HCEC 1CT (cell line): ENCODE measurements at regions not wholly inside any gene's neighbourhood (a gene's known extent, or its start where the extent isn't known, plus 50 kb on each side); places are given as distances from the start of the nearest gene placed in this dataset.
"Not testable (repeated sequence)": the region's sequence is repeated elsewhere in the genome, so short reads cannot be mapped to it uniquely, and the experiment has no call there.

Experiments
- DNase-seq: peaks from one replicate; pipeline ENCODE4 v3.0.0-alpha.2; 2017

DNA sequence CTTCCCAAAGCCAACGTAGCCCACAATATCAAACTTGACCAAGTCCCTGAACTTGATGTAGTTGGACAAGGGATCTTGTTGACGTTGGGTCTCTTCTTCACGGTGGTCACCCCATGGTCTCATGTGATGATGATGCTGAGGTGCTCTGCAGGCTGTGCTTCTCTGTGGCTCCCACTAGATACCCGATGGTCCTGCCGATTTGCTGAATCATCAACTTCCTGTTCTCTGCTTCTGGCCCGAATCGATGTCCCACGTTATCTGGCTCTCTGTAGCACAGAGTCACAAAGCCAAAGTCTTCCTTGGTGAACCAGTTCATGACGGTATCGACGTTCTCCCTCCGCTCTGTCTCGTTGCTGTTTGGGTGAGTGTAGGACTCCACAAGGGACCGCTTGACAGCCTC lies 201.0 kb downstream of the ADRA2C start:
- DNase-seq: not testable (repeated sequence)

DNA sequence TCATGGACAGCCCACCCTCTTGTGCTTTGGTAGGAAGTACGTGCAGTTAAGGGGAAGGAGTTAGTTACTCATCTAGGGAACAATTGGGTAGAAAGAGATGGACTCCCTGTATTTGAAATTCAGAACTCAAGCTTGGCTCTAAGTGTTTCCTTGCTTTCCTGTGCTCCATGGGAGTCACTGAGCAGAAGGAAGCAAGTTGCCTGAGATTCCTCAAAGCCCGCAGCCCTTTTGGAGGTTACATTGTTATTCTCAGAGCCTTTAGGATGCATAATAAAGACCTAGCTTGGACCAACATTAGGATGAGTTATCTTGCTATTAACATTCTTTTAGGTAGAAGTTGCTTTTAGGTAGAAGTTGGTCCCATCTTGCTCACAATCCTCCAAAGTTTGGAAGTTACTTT lies 206.4 kb downstream of the ADRA2C start:
- not testable (repeated sequence) for DNase-seq

DNA sequence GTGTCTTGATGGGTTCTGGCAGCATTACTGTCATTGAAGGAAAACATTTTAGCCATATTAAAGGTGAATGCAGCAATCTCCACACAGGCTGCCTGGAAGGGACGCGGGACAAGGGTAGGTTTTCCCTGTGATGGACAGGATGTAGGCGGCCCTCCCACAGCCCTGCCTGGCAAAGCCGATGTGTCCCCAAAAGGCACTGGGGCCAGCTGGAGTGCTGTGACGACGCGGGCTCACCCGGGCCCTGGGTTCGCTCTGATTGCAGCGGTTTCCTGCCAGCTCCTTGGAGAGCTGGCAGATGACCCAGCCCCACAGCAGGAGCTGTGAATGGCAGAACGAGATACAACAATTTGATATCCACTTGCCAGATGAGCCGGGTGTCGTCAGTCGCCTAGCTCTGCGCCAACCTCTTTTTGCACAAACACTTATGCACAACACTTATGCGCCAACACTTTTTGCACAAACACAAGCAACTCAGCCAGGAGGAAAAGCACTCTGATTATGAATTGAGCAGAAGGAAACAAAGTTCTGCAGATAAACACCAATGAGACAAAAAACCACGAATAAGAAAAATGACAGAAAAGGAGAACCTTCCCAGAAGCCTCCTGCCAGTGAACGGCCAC lies 207.5 kb downstream of the ADRA2C start:
- not testable (repeated sequence) for DNase-seq

DNA sequence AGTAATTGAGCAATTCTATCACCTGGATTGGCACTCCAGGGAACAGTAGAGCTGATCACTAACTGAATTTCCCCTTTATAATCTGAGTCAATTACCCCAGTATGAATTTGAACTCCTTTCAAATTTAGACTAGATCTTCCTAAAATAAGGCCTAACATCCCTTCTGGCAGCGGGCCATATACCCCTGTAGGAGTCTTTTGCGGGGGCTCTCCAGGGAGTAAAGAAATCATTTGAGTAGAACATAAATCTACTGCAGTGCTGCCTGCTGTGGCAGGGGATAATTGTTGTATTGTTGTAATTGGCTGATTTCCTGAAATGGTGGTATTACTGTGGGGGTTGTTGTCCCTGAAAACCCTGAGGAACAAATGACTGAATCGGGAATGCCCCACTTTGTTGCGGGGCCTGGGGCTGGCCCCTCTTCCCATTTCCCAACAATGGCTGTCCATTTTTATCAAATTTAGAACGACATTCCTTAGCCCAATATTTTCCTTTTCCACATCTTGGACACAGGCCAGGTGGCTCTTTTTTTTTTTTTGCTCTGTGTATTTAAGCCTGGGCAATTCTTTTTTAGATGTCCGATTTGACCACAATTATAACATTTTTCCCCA lies 217.4 kb downstream of the ADRA2C start:
- DNase-seq: not testable (repeated sequence)

DNA sequence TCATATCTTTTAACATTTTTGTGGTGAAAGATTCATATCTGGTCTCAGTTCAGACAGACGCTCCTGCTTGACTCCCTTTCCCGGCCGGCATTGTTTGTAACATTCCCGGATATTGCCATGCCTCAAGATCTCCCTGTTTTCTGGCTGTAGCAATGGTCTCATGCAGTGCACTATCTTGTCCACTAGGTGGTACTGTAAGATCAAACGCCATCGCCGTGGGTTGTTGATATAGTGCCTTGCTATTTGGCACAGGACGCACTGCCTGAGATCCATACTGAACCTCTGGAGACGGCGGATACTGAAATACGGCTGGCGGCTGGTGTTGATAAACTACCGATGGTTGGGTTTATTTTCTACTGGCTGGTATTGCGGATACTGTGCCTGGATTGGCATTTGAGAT lies 218.6 kb downstream of the ADRA2C start:
- not testable (repeated sequence) for DNase-seq

DNA sequence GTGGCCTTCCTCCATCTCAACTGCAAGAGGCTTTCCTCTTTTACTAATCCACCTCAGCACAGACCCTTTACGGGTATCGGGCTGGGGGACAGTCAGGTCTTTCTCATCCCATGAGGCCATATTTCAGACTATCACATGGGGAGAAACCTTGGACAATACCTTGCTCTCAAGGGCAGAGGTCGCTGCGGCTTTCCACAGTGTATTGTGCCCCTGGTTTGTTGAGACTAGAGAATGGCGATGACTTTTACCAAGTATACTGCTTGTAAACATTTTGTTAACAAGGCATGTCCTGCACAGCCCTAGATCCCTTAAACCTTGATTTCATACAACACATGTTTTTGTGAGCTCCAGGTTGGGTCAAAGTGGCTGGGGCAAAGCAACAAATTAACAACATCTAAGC lies 220.2 kb downstream of the ADRA2C start:
- not testable (repeated sequence) for DNase-seq

DNA sequence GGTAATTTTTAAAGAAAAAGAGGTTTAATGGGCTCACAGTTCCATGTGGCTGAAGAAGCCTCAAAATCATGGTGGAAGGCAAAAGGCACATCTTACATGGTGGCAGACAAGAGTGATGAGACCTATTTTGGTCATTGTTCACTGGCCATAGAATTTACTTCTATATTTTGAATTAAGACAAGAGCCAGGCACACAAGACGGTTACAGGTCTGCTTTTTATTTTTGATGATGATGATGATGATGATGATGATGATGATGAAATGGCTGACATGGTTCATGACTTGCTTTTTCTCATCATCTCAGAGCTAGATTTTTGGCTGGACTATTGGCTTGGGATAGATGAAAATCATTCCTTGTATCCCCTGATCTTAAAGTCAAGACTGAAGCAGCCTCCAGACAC lies 229.3 kb downstream of the OTOP1 start:
- not testable (repeated sequence) for DNase-seq

DNA sequence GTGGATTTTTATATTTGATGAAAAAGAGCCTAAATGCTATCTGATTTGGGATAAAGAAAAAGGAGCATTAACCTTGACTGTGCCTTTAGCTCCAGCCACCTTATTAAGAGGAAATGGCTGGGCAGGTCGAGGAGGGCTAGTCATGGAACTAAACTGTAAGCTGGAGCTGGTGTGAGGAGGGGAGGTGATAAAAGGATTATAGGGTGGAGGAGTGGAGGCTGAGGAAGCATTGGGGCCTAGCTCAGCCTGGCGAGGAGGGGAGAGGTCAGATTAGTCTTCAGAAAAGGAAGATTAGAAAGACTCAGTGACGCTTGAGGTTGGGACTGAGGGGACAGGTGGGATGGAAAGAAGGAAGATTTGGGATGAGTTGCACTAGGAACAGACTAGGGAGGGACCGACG lies 222.7 kb downstream of the OTOP1 start:
- DNase-seq: not testable (repeated sequence)

DNA sequence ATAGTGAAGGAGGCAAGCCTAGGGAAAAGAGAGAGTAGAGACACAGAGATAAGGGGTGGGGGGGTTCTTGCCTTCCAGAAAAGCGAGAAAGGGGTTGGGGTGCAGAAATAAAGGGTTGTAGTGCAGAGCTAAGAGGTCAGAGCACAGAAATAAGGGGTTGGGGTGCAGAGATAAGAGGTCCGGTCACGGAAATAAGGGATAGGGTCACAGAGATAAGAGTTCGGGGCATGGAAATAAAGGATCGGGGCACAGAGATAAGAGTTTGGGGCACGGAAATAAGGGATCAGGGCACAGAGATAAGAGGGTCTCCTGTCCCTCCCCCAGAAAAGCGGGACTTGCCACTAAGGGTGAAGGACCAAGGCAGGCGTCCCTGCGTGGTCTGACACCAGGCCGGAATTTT lies 222.0 kb downstream of the OTOP1 start:
- not testable (repeated sequence) for DNase-seq

DNA sequence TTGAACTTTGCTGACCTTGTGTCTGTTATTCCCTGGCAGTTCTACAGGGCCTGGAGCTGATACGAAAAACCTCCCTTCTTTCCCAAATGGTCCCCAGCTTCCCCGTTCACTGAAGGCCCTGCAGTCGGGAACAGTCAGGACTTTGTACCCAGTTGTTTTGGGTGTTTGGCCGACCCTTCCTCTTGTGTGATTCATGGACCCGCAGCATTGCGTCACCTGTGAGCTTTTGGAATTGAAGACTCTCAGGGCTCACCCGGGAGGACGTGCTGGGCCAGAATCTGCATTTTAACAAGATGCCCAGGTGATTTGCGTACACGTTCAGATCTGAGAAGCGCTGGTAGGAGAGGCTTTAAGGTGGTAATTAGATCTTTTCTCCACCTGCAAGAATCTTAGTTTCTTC lies 220.4 kb downstream of the OTOP1 start:
- DNase-seq: not testable (repeated sequence)

DNA sequence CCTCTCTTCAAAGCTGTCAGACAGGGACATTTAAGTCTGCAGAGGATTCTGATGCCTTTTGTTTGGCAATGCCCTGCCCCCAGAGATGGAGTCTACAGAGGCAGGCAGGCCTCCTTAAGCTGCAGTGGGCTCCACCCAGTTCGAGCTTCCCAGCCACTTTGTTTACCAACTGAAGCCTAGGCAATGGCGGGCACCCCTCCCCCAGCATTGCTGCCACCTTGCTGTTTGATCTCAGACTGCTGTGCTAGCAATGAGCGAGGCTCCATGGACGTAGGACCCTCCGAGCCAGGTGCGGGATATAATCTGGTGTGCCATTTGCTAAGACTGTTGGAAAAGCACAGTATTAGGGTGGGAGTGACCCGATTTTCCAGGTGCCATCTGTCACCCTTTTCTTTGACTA lies 207.7 kb downstream of the OTOP1 start:
- not testable (repeated sequence) for DNase-seq

DNA sequence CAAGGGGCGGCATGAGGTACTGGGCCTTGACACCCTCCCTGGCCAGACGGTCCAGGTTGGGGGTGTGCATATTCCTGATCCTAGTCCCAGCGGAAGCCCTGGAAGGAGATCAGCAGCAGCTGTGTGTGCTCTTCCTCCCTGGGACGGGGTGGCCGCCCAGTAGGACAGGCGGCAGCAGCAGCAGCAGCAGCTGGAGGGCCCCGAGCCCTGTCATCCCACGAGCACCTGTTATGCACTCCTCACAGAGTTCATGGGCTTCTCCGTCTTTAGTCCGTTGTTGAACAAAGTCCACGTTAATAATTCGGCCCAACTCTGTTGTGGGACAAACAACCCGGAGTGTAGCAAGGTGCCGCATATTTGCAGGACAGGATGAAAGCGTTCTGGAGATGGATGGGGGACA lies 205.6 kb downstream of the OTOP1 start:
- not testable (repeated sequence) for DNase-seq

DNA sequence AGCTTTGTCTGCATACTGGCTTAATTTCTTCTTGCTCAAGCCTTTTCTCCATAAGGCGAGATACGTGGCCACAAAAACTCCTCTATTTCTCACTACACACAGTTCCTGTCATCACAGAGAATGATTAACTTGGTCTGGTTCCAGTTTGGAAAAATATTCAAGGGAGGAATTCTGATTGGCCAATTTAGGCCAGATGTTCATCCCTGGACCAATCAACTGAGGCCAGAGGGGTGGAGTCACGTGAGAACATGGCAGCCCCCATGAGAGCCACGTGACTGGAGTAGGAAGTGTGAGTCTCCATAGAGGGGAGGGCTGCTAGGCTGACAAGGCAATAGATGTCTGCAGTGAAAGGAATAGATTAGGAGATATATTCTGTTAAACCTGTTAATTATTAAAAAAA lies 200.0 kb downstream of the OTOP1 start:
- DNase-seq: not testable (repeated sequence)

DNA sequence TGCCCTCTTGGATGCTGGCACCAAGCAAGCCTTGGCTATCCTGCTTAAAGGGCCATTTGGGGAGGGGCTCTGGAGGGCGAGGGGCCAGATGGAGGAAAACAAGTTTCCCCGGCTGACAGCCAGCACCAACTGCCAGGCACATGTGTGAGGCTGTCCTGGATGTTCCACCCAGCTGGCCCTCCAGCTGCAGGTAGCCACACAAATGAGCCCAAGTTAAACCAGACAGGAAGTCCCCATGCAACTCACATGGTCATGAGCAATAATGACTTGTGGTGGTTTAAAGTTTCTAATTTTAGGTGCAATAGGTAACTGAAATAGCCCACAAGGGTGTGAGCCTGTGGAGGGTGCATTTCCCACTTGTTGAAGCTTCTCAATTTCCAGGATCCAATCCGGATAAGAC lies 198.0 kb downstream of the OTOP1 start:
- DNase-seq: not testable (repeated sequence)

DNA sequence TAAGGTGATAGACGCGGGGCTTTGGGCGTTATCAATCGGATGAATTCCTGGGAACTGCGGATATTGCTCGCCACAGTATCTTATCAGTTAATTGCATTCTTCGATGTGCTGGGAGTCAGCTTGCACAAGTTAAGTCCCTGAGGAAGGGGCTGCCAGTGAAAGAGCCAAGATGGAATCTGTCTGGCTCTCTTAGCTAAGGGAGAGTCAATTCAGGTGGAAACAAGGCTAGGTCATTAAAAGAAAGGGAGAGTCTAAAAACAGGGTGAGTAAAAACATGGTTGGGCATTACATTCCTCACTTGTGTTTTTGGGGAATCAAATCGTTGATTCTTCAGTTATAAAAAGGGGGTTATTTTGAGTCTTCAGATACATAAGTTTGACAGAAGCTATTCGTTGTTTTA lies 196.2 kb downstream of the OTOP1 start:
- DNase-seq: not testable (repeated sequence)

DNA sequence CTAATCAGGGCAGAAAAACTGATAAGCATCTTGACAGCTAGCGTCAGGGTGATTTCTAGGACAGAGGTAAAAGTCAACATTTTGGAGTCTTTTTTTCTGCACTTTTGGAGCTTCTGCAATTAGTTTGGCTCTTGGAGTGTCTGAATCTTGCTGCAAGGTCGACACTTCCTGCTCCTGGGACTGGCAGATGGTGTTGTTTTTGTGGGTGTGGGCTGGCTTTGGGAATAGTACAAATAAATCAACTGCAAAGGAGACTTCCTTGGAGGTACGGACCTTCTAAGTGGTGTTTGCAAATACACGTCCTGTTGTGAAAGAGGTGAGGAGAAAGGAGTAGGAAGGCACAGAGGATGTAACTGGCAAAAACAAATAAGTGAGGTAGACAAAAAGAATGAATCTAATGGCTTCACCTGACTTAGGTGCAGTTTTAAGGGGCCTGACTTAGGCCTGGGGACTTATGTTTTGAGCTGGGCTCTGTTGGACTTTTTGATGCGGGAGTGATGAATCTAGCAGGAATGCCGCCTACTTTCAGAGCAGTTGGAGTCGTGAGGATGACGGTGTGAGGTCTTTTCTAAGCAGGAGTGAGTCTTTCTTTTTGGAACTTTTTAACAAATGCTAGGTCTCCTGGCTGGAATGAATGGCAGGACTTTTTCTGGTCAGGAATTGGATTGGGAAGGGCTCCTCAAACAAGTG lies 195.1 kb downstream of the OTOP1 start:
- DNase-seq: not testable (repeated sequence)

DNA sequence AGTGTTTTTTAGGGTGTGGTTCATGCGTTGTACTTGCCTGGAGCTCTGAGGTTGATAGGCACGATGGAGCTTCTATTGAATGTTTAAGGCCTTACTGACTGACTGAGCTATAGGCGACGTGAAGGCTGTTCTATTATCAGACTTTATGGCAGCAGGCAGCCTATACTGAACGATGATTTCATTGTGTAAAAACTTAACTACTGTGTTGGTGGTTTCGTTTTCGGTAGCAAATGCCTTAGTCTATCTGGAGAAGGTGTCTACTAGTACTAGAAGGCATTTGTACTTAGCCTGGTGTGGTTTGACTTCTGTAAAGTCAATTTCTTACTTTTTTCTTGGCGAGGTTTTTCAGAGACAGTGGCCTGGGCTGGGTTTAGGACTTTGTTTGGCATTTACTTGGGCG lies 194.4 kb downstream of the OTOP1 start:
- DNase-seq: not testable (repeated sequence)

DNA sequence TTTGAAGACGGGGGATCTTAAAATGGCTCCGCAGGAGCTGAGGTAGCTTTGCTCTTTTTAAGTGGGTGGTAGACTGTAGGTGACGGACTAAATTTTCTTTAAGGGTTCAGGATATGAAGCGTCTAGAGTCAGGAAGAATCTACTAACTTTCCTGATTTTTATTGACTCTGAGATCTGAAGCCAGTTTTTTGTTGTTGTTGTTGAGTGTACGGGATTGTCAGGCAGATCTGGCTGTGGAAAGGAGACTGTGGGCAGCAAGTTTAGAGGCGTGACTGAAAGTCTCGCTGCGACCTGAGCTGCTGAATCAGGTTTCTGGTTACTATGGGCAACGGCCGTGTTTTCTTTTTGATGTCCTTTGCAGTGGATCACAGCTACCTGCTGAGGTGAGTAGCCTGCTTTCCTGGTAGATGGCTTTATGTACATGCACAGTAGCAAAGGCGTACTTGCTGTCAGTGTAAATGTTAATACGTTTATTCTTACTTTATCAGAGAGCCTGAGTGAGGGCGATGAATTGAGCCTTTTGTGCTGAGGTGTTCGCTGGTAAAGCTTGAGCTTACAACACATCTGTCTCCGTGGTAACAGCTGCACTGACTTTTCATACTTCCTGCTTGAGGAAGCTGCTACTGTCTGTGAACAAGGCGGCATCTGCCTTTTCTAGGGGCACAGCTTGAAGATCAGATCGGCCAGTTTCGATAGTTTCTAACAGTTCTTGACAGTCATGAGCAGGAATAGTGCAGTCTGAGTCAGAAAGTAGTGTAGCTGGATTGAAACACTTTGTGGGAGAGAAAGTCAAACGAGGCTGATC lies 193.7 kb downstream of the OTOP1 start:
- not testable (repeated sequence) for DNase-seq

DNA sequence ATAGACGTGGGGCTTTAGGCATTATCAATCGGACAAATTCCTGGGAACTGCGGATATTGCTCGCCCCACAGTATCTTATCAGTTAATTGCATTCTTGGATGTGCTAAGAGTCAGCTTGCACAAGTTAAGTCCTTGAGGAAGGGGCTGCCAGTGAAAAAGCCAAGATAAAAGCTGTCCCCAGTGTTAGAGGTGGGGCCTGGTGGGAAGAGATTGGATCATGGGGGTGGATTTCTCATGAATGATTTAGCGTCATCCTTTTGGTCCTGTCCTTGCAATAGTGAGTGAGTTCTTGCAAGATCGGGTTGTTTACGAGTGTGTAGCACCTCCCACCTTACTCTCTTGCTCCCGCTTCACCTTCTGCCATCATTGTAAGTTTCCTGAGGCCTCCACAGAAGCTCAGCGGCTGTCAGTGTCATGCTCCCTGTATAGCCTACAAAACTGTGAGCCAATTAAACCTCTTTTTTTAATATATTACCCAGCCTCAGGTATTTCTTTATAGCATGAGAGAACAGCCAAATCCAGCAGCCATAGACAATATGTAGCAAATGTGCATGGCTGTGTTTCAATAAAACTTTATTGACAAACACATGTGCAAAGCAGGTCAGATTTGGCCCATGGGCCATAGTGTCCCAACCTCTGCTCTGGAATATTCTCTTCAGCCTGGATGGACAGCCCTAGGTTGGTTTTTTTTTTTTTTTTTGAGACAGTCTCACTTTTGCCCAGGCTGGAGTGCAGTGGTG lies 189.2 kb downstream of the OTOP1 start:
- not testable (repeated sequence) for DNase-seq

DNA sequence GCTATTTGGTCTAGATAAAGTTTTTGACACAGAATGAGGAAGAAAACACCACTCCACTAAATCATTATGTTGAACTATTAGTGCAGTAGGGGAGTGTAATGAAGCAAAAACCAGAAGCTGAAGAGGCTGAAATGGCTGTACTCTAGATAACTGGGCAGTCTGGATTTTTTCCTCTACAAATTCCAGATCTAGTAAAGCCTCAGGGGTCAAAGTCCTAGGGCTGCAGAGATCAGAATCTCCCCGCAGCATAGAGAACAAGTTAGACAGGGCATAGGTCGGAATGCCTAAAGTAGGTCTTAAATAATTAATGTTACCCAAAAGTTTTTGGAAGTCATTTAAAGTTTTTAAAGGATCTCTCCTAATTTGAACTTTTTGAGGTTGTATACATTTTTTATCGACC lies 180.9 kb downstream of the OTOP1 start:
- not testable (repeated sequence) for DNase-seq

DNA sequence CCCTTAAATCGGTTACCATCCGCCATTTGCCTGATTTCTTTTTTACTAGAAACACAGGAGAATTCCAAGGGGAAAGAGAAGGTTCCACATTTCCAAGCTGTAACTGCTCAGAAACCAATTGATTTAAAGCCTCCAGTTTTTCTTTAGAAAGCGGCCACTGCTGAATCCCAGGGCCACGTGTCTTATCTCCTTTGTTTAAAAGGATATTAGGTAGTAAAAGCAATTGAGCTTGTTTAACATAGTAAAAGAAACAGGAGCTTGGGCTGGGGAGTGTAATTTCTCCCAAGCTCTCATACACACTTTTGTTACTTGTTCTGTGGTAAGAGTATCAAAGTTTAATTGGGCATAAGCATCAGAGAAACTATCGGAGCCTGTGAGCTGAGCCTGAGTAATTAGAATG lies 180.0 kb downstream of the OTOP1 start:
- DNase-seq: not testable (repeated sequence)

DNA sequence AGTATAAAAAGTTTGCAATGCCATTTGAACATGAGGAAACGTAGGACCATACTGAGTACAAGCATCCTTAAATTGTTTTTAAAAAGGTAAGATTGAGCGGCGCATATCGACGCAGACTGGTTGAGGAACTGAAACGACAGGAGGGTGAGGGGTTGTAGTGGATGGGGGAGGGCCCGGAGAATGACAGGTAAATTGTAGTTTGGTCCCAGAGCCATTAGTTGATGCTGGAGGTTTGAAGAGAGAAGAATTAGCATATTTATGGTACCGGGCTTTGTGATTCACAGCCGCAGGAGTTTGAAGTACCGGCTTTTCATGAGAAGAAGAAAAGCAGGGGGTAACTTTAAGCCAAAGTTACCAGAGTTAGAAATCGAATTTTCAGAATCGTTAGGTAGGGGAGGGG lies 179.5 kb downstream of the OTOP1 start:
- not testable (repeated sequence) for DNase-seq

DNA sequence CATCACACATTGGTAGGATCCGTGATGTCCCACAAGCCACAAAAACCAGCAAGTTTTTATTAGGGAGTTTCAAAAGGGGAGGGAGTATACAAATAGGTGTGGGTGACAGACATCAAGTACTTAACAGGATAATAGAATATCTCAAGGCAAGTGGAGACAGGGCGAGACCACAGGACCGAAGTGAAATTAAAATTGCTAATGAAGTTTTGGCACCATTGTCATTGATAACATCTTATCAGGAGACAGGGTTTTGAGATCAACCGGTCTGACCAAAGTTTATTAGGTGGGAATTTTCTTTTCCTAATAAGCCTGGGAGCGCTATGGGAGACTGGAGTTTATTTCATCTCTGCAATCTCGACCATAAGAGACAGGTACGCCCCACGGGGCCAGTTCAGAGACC lies 178.5 kb downstream of the OTOP1 start:
- not testable (repeated sequence) for DNase-seq
